Suppressor macrophage treated with lipopolysaccharide for 1 hour (primary cell): ENCODE measurements at regions not wholly inside any gene's neighbourhood (a gene's known extent, or its start where the extent isn't known, plus 50 kb on each side); places are given as distances from the start of the nearest gene placed in this dataset.
"Not testable (repeated sequence)": the region's sequence is repeated elsewhere in the genome, so short reads cannot be mapped to it uniquely, and the experiment has no call there.

Experiments used
- DNase-seq, 3 donors: peaks; one replicate each; pipeline ENCODE4 v3.0.0-alpha.2; 2020 to 2022

GRCh38 chr1:101151286-101151685, 85.5 kb upstream of the S1PR1 start:
- no peak for DNase-seq

DNA sequence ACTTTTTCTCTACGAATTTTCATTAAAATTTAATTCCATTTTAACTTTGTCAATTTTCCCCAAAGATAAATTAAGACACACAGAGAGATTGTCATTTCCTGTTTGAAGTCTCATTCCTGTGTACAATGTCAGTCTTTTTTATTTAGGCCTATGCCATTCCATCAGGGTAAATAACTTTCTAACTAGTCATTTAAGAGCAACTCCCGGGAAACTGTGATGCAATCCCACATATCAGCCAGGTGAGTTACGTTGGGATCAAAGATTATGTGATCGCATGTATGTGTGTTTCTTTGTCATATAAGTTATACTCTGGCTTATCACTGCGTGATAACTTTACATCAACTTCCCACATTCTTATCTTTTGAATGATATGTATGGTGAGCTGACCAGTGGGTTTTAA, 86.1 kb upstream of the S1PR1 start:
- no peak for DNase-seq

DNA sequence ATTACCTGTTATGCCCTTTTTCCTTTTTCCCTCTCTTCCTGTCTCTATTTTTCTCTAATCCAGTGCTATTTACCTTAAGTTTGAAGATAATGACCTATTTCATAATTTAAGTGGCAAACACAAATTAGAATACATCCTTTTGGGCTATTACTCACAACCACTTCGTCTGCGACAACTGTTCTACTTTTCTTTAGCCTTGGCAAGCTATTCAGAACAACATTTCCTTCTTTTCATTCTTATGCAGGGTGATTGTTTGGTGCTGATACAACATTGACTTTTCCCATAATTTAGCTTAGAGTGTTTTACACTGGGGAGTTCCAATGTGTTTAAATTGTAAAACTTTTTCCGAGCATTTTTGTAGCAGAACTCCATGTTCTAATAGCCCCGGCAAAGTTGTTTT, 86.6 kb upstream of the S1PR1 start:
- no peak for DNase-seq

DNA sequence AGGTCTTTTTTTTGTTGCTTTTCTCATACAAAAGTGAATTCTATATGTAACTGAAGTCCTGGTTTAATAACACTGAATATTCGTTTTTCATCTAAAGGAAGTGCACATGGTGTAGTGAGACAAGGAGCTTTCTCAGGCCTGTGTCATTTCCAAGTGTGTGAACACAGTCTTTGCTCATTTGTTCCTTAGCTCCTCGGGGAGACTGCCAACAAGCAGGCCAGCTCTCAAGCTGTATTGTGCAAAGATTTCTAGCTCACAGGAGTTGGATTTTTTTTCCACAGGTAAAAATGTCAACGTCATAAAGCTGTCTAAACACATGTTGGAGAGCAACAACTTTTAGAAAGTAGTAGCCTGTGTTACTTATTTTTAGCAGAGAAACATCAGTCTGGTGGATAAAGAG, 87.8 kb upstream of the S1PR1 start:
- DNase-seq = no peak

GRCh38 chr1:101147381-101147780, 89.4 kb upstream of the S1PR1 start:
- DNase-seq = no peak

GRCh38 chr1:101145449-101145820, 91.4 kb upstream of the S1PR1 start:
- peak in 1 of 3 donors; percentile 30 for DNase-seq

GRCh38 chr1:101144671-101145448, 92.0 kb upstream of the S1PR1 start:
- peak; percentile 2 to 42 (median 38) for DNase-seq

DNA sequence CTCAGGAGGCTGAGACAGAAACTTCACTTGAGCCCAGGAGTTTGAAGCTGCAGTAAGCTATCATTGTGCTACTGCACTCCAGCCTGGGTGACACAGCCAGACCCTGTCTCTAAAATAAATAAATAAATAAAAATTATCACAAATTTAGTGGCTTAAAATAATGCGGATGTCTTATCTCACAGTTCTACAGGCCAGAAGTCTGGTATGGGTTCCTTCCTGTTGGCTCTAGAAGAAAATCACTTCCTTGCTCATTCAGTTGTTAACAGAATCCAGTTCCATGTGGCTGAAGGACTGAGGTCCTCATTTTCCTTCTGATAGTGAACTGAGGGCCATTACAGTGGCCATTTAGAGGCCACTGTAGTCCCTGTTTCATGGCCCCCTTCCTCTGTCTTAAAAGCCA, 94.6 kb upstream of the S1PR1 start:
- no peak for DNase-seq

- no peak for DNase-seq
These were observed 95.4 kb upstream of the S1PR1 start for GRCh38 chr1:101141376-101141775.

DNA sequence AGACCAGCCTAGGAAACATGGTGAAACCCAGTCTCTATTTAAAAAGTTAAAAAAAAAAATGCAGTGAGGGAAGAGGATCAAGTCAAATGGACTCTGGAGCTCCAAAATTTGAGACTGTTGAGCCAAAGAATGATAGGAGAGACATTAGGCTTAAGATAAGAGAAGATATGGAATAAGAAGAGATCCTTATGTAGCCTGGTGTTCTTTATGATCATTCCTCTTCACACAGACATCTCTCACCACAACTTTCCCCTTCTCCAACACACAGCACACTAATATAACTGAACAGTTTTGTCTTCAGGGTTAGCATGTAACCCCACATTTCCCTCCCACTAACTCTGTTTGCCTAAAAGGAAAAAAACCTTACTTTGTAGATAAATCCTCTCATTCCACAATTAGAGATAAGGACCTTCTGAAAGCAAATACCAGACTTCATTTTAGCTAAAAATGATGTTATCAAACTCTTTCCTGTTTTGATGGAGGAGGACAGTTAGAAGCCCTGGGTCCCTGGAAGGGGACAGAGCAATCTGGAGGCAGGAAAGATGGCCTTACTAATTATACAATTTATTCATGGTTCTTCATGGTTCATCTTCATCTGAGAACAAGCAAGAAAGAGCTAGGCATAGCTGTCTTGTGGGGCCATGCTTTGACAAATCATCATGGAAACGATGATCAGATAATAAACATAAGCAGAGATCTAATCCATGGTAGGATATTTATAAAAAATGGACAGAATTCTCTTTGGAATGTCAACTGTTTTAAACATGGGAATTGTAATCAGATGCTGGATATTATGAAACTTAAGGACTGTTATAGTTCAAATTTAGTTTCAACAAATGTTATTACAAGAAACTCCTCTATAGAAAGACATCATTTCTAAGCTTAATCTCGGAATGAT, 96.7 kb upstream of the S1PR1 start:
- DNase-seq = no peak

DNA sequence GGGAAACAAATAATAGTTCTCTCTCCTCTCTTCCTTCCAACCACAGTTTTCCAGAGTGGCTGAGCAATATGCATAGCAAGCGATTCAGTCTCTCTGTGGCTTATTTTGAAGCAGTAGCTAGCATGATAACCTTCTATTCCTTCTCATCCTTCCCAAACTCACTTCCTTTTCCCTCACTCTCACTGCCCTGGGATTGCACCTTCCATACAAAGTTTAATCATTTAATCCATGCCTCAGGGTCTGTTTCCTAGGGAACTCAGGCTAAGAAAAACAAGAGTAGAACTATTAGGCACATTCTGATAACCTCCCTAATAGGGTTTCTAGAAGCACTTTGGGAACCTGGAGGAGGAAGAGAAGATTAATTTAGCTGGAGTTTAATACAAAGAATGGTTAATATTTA, 97.7 kb upstream of the S1PR1 start:
- no peak for DNase-seq

DNA sequence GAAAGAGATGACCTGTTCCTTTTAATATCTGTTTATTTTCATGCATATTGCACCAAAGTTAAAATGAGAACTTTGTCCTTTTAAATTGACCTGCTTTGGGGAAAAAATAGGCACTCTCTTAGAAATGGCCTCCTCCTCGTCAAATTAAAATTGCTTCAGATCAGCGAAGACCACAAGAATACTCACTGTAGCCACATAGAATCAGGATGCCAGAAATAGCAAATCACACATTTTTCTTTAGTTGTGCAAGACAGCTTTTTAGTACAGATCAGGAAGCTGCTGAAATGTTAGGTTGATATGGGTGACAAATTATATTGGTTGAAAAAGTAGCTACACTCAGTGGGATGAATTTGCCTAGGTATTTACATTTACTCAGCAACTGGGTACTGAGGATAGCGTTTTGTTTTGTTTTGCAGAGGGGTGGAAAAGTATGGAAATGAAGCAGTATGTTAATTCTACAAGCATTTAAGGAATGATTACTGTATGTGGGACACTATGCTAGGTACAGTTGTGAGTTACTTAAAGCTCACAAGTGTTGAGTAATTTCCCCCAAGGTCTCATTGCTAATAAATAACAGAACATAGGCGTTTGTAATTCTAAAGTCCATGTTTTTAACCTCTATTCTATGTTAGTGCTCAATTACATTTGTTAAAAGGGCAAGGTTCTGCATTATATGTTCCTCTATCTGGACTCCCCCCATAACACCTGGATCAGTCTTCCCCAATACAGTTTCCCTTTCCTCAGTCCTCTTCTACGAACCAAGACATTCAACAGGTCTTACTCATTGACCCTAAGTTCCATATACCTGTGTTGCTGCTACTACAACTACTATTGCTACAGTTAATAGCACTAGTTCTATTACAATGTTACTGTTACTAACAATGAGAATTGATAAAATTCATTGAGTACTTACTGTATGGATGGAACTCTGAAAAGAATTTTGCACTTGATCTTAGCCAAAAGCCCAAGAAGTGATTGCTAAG, 99.4 kb upstream of the S1PR1 start:
- DNase-seq = peak in 2 of 3 donors; percentile 25 to 30

- DNase-seq = peak in 2 of 3 donors; percentile 16 to 26
These were observed 100.1 kb upstream of the S1PR1 start for GRCh38 chr1:101136739-101137138.

DNA sequence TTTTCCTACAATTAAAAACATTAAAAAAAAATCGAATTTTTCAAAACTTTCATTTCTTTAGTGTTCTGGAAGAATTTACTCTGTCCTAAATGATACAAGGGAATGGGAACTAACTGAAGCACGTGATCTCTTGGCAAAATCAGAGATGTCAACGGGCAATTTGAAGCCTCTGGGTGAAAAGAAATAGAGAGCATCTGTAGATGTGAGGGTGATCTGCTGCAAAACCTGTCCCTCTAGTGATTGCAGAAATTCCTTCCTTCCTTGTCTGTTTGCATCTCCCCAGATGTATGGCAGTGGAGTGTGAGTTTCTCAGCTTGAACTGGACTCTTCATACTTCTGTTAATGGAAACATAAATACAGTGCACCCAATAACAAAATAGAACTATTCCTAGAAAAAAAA, 100.5 kb upstream of the S1PR1 start:
- peak in 1 of 3 donors; percentile 6 for DNase-seq

DNA sequence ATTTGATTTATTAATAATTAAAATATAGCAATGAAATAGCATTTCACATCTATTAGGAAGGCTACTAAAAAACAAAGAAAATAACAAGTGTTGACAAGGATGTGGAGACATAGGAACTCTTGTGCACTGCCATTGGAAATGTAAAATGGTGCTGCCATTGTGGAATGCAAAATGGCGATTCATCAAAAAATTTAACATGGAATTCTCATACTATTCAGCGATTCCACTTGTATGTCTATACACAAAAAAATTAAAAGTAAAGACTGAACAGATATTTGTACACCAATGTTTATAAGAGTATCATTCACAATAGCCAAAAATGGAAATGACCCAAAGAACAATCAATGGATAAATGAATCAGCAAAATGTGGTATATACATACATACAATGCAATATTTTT, 101.3 kb upstream of the S1PR1 start:
- no peak for DNase-seq

GRCh38 chr1:101131239-101131843, 105.5 kb upstream of the S1PR1 start:
- no peak for DNase-seq

- DNase-seq = no peak
These were observed 105.1 kb upstream of the DPH5 start for GRCh38 chr1:101130673-101131072.

DNA sequence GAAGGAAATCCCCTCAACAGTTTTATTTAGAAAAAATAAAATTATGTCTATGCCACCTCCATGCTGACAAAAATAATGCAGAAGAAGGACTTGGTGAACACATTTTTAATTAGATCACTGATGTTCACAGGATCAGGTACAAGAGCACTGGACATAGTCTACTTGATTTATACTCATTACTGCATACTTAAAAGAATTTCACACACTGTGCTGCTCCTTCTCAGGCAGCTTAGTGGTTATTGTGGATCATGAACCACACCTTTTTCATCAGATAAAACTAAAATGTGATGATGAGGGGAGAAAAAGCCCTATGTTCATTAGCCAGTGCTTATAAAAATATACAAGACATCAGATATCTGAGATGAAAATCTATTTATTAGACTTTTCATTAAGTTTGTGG, 103.3 kb upstream of the DPH5 start:
- no peak for DNase-seq

DNA sequence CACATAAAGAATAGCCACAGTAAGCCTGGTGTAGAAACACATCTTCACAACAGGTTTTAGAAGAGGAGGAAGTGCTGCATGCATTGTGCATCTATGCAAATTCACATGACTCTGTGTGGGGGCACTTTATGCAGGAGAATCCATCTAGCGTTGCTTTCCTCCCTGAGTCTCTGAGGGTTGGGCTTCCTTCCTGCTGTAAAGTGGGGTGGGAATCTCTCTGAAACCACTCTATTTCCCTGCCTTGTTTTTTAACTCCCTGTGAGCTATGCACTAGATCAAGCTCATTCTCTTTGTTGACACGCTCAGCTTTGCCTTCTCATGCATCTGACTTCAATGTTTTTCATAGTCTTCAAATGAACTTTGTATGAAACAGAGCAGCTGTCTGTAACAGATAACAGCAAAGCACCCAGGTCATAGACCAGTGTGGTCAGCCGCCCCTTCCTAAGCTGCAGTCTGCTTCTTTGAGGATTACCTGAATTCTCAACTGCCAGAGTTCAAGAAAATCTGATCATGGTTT, 102.7 kb upstream of the DPH5 start:
- peak in 2 of 3 donors; percentile 27 to 30 for DNase-seq

DNA sequence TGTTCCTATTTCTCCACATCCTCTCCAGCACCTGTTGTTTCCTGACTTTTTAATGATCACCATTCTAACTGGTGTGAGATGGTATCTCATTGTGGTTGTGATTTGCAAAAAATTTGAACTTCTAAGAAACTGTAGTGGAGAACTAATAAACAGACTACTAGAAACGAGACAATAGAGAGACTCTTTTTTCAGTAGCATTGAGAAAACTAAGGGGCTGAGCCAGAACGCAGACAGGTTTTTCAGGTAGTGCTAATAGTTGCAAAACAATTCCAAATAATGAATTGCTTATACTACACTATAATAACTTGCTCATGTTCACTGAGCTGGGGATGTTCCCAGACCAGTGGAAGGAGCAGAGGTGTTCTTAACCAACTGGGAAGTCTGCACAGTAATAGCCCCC, 98.8 kb upstream of the DPH5 start:
- DNase-seq = no peak

DNA sequence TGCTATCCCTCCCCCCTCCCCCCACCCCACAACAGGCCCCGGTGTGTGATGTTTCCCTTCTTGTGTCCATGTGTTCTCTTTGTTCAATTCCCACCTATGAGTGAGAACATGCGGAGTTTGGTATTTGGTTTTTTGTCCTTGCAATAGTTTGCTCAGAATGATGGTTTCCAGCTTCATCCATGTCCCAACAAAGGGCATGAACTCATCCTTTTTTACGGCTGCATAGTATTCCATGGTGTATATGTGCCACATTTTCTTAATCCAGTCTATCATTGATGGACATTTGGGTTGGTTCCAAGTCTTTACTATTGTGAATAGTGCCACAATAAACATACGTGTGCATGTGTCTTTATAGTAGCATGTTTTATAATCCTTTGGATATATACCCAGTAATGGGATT, 98.3 kb upstream of the DPH5 start:
- DNase-seq = not testable (repeated sequence)
